Osteoblast (primary cell): ENCODE measurements at regions not wholly inside any gene's neighbourhood (a gene's known extent, or its start where the extent isn't known, plus 50 kb on each side); places are given as distances from the start of the nearest gene placed in this dataset.

ENCODE experiments used
- DNase-seq: peaks from one replicate; pipeline ENCODE4 v3.0.0; 2011; ENCODE audit warnings: low spot score, mixed read lengths; ENCODE audit not compliant: insufficient read length; ENCODE audit errors: missing footprints
- H2AFZ ChIP-seq: 2 replicates; pipeline ENCODE4 v1.6.0; 2011; ENCODE audit warnings: mild to moderate bottlenecking, low read length
- H3K27ac ChIP-seq: 2 replicates; pipeline ENCODE4 v1.5.1; 2011; ENCODE audit warnings: mild to moderate bottlenecking, low read depth, low read length, moderate library complexity
- H3K27me3 ChIP-seq: 2 replicates; pipeline ENCODE4 v1.6.0; 2012; ENCODE audit warnings: mild to moderate bottlenecking, control low read depth, inconsistent platforms, low read length, moderate library complexity; ENCODE audit not compliant: insufficient read depth
- H3K36me3 ChIP-seq: 2 replicates; pipeline ENCODE4 v1.5.1; 2011; ENCODE audit warnings: mild to moderate bottlenecking, low read length, control low read depth, moderate library complexity; ENCODE audit not compliant: insufficient read depth
- H3K4me1 ChIP-seq: 2 replicates; pipeline ENCODE4 v1.5.1; 2011; ENCODE audit warnings: mild to moderate bottlenecking, low read length, control low read depth, moderate library complexity; ENCODE audit not compliant: insufficient read depth
- H3K4me2 ChIP-seq: 2 replicates; pipeline ENCODE4 v1.6.0; 2011; ENCODE audit warnings: mild to moderate bottlenecking, low read length; ENCODE audit not compliant: insufficient read depth
- H3K4me3 ChIP-seq: fragments of 200-600 bp; sonication (generic); 3 replicates; pipeline ENCODE4 v1.5.1; 2012; ENCODE audit warnings: mild to moderate bottlenecking, low read length, inconsistent platforms; ENCODE audit not compliant: insufficient read depth
- H3K79me2 ChIP-seq: 2 replicates; pipeline ENCODE4 v1.6.0; 2012; ENCODE audit warnings: mild to moderate bottlenecking, low read length, control low read depth, inconsistent platforms; ENCODE audit not compliant: insufficient read depth
- H3K9me3 ChIP-seq: 2 replicates; pipeline ENCODE4 v1.5.1; 2011; ENCODE audit warnings: low read depth, low read length, control low read depth
- H4K20me1 ChIP-seq: 2 replicates; pipeline ENCODE4 v1.6.0; 2012; ENCODE audit warnings: mild to moderate bottlenecking, low read length, control low read depth; ENCODE audit not compliant: insufficient read depth
- CTCF ChIP-seq: IDR thresholded peaks from 2 replicates; pipeline ENCODE4 v1.5.1; 2011; ENCODE audit warnings: mild to moderate bottlenecking, low read depth, low read length, moderate library complexity; ENCODE audit errors: extremely low read depth

- H3K27ac ChIP-seq, result no peak overlapping the region
- no peaks in the 10 kb centered on the region for H3K79me2 ChIP-seq
- no peaks in the 10 kb centered on the region for H3K4me1 ChIP-seq
- no peaks in the 10 kb centered on the region for H3K36me3 ChIP-seq
- H4K20me1 ChIP-seq, result no peaks in the 10 kb centered on the region
- no peak overlapping the region for H3K4me2 ChIP-seq
- no peak overlapping the region for H2AFZ ChIP-seq
- DNase-seq, result no peak
- no peak overlapping the region for H3K4me3 ChIP-seq
- H3K9me3 ChIP-seq, result no peaks in the 10 kb centered on the region
- no peak for TF ChIP-seq CTCF
- no peaks in the 10 kb centered on the region for H3K27me3 ChIP-seq
Measured at GRCh38 chr9:71506821-71507220, 261.5 kb downstream of the CEMIP2 start.

GRCh38 chr9:71504636-71505035 is 263.7 kb downstream of the CEMIP2 start:
- H3K79me2 ChIP-seq, result no peaks in the 10 kb centered on the region
- H3K4me2 ChIP-seq, result no peak overlapping the region
- H3K4me1 ChIP-seq, result no peaks in the 10 kb centered on the region
- H3K27me3 ChIP-seq, result no peaks in the 10 kb centered on the region
- no peak for DNase-seq
- no peak for TF ChIP-seq CTCF
- H3K4me3 ChIP-seq, result no peak overlapping the region
- no peaks in the 10 kb centered on the region for H3K9me3 ChIP-seq
- H2AFZ ChIP-seq, result no peak overlapping the region
- H3K36me3 ChIP-seq, result no peaks in the 10 kb centered on the region
- H4K20me1 ChIP-seq, result no peaks in the 10 kb centered on the region
- no peak overlapping the region for H3K27ac ChIP-seq

- Histone ChIP-seq H3K4me1 (no peaks in the 10 kb centered on the region), H2AFZ (no peak overlapping the region), H3K4me2 (no peak overlapping the region), H3K79me2 (no peaks in the 10 kb centered on the region), H3K27me3 (no peaks in the 10 kb centered on the region), H3K4me3 (no peak overlapping the region), H4K20me1 (no peaks in the 10 kb centered on the region), H3K36me3 (no peaks in the 10 kb centered on the region), H3K27ac (no peak overlapping the region), H3K9me3 (no peaks in the 10 kb centered on the region)
- no peak for DNase-seq
- no peak for TF ChIP-seq CTCF
Measured at GRCh38 chr9:71498691-71499090, 269.6 kb downstream of the CEMIP2 start.

- Histone ChIP-seq H3K4me2 (no peak overlapping the region), H3K4me3 (no peak overlapping the region), H3K79me2 (no peaks in the 10 kb centered on the region), H4K20me1 (no peaks in the 10 kb centered on the region), H2AFZ (no peak overlapping the region), H3K36me3 (no peaks in the 10 kb centered on the region), H3K9me3 (no peaks in the 10 kb centered on the region), H3K27me3 (no peaks in the 10 kb centered on the region), H3K4me1 (no peaks in the 10 kb centered on the region), H3K27ac (no peak overlapping the region)
- peak; percentile 17 for TF ChIP-seq CTCF
- DNase-seq, result no peak
Measured at GRCh38 chr9:71490810-71491209, 277.5 kb downstream of the CEMIP2 start.
